KMS-11 (cell line): ENCODE measurements at regions not wholly inside any gene's neighbourhood (a gene's known extent, or its start where the extent isn't known, plus 50 kb on each side); places are given as distances from the start of the nearest gene placed in this dataset.
"Not testable (repeated sequence)": the region's sequence is repeated elsewhere in the genome, so short reads cannot be mapped to it uniquely, and the experiment has no call there.

Experiments used
- H2AFZ ChIP-seq: fragments of 200-600 bp; sonication (generic); 2 replicates; pipeline ENCODE4 v1.6.1; 2016; ENCODE audit warnings: antibody characterized with exemption, mixed run types, low read depth
- H3K27ac ChIP-seq: fragments of 200-600 bp; sonication (generic); 2 replicates; pipeline ENCODE4 v1.6.1; 2016; ENCODE audit warnings: mild to moderate bottlenecking, mixed run types
- H3K27me3 ChIP-seq: fragments of 200-600 bp; sonication (generic); 2 replicates; pipeline ENCODE4 v1.6.1; 2017; ENCODE audit warnings: mild to moderate bottlenecking, low read depth, mixed run types, moderate library complexity; ENCODE audit not compliant: insufficient read depth
- H3K36me3 ChIP-seq: fragments of 200-600 bp; sonication (generic); 2 replicates; pipeline ENCODE4 v1.6.1; 2017; ENCODE audit warnings: mild to moderate bottlenecking, mixed run types; ENCODE audit not compliant: insufficient read depth
- H3K4me1 ChIP-seq: fragments of 200-600 bp; sonication (generic); 2 replicates; pipeline ENCODE4 v1.6.1; 2016; ENCODE audit warnings: mild to moderate bottlenecking, low read depth, mixed run types; ENCODE audit not compliant: poor library complexity, severe bottlenecking
- H3K4me2 ChIP-seq: fragments of 200-600 bp; sonication (generic); 2 replicates; pipeline ENCODE4 v1.7.0; 2016; ENCODE audit warnings: mild to moderate bottlenecking, mixed run types
- H3K4me3 ChIP-seq: fragments of 200-600 bp; sonication (generic); IDR thresholded peaks from 2 replicates; pipeline ENCODE4 v1.6.1; 2017; ENCODE audit warnings: low read depth, low read length, mixed read lengths; ENCODE audit not compliant: insufficient read depth
- H3K79me2 ChIP-seq: fragments of 200-600 bp; sonication (generic); 2 replicates; pipeline ENCODE4 v1.6.1; 2016; ENCODE audit warnings: low read depth, mixed run types; ENCODE audit not compliant: insufficient read depth
- H3K9ac ChIP-seq: fragments of 200-600 bp; sonication (generic); 2 replicates; pipeline ENCODE4 v1.6.1; 2016; ENCODE audit warnings: mild to moderate bottlenecking, mixed run types
- H4K20me1 ChIP-seq: fragments of 200-600 bp; sonication (generic); 2 replicates; pipeline ENCODE4 v1.6.1; 2016; ENCODE audit warnings: mild to moderate bottlenecking, mixed run types; ENCODE audit not compliant: insufficient read depth
- CTCF ChIP-seq: fragments of 200-600 bp; sonication (generic); conservative IDR thresholded peaks from 2 replicates; pipeline ENCODE4 v1.6.1; 2017; ENCODE audit warnings: low read depth, mild to moderate bottlenecking, antibody characterized with exemption, low read length, moderate library complexity, mixed read lengths

- no peak overlapping the region for H3K4me3 ChIP-seq
- H2AFZ ChIP-seq: no peak overlapping the region
- no peak for TF ChIP-seq CTCF
- H4K20me1 ChIP-seq: no peaks in the 10 kb centered on the region
- H3K4me1 ChIP-seq: no peaks in the 10 kb centered on the region
- no peak overlapping the region for H3K4me2 ChIP-seq
- no peak overlapping the region for H3K9ac ChIP-seq
- H3K27me3 ChIP-seq: no peaks in the 10 kb centered on the region
- no peaks in the 10 kb centered on the region for H3K79me2 ChIP-seq
- H3K36me3 ChIP-seq: no peaks in the 10 kb centered on the region
- no peak overlapping the region for H3K27ac ChIP-seq
These were observed 790.1 kb upstream of the SLC35B3 start for GRCh38 chr6:9225441-9225871.

GRCh38 chr6:9224539-9224938 is 789.2 kb upstream of the SLC35B3 start:
- no peak overlapping the region for H3K4me3 ChIP-seq
- no peaks in the 10 kb centered on the region for H4K20me1 ChIP-seq
- H3K4me2 ChIP-seq: no peak overlapping the region
- no peaks in the 10 kb centered on the region for H3K79me2 ChIP-seq
- no peak overlapping the region for H2AFZ ChIP-seq
- no peak overlapping the region for H3K9ac ChIP-seq
- TF ChIP-seq CTCF: no peak
- H3K36me3 ChIP-seq: no peaks in the 10 kb centered on the region
- H3K4me1 ChIP-seq: no peaks in the 10 kb centered on the region
- no peaks in the 10 kb centered on the region for H3K27me3 ChIP-seq
- H3K27ac ChIP-seq: no peak overlapping the region

- not testable (repeated sequence) for H3K4me1 ChIP-seq, H3K79me2 ChIP-seq, H2AFZ ChIP-seq, H3K4me2 ChIP-seq, H3K27me3 ChIP-seq, H3K9ac ChIP-seq, H4K20me1 ChIP-seq, H3K4me3 ChIP-seq, H3K27ac ChIP-seq, H3K36me3 ChIP-seq
These were observed 778.4 kb upstream of the SLC35B3 start for GRCh38 chr6:9213717-9214116.

GRCh38 chr6:9208966-9209365 is 773.6 kb upstream of the SLC35B3 start:
- H3K27ac ChIP-seq: no peak overlapping the region
- no peaks in the 10 kb centered on the region for H3K79me2 ChIP-seq
- no peaks in the 10 kb centered on the region for H3K27me3 ChIP-seq
- no peak overlapping the region for H3K4me2 ChIP-seq
- H3K4me1 ChIP-seq: no peaks in the 10 kb centered on the region
- no peak overlapping the region for H3K9ac ChIP-seq
- H2AFZ ChIP-seq: no peak overlapping the region
- H4K20me1 ChIP-seq: no peaks in the 10 kb centered on the region
- H3K36me3 ChIP-seq: no peaks in the 10 kb centered on the region
- TF ChIP-seq CTCF: no peak
- no peak overlapping the region for H3K4me3 ChIP-seq

- Histone ChIP-seq H3K4me2 (no peak overlapping the region), H3K4me3 (no peak overlapping the region), H3K4me1 (no peaks in the 10 kb centered on the region), H3K27ac (no peak overlapping the region), H3K36me3 (no peaks in the 10 kb centered on the region), H2AFZ (no peak overlapping the region), H4K20me1 (no peaks in the 10 kb centered on the region), H3K79me2 (no peaks in the 10 kb centered on the region), H3K27me3 (no peaks in the 10 kb centered on the region), H3K9ac (no peak overlapping the region)
- no peak for TF ChIP-seq CTCF
These were observed 770.3 kb upstream of the SLC35B3 start for GRCh38 chr6:9205645-9206044.
